ENCODE measurements at regions not wholly inside any gene's neighbourhood (a gene's known extent, or its start where the extent isn't known, plus 50 kb on each side); places are given as distances from the start of the nearest gene placed in this dataset.

DNA sequence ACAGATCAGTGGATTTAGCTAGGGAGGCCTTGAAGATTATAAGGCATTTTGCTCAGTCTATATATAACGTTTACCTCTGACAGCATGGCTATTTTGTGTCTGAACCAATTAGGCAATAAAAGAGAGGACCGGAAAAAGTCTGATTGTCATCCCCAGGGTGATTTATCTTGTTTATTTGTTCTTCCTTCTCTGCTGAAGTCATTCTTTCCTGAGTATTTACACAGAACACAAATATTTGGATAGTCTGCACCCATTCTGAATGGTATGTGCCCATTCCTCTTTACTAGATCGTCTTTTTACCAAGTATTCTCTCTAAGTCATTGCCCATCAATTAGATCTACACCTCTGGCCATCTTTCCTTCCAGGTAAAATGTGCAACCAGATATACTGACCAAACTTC lies 1602.9 kb downstream of the KCNT2 start:
- ATAC-seq (ENCODE audit: low read depth) = no peak
- Histone ChIP-seq H3K27ac (ENCODE audit: poor library complexity, severe bottlenecking) (no peak overlapping the region), H3K4me1 (ENCODE audit: insufficient read depth, poor library complexity, severe bottlenecking) (no peaks in the 10 kb centered on the region), H3K27me3 (ENCODE audit: insufficient read depth, poor library complexity, severe bottlenecking) (no peaks in the 10 kb centered on the region), H3K4me3 (ENCODE audit: severe bottlenecking) (no peak overlapping the region), H3K9me3 (ENCODE audit: severe bottlenecking) (no peaks in the 10 kb centered on the region), H3K36me3 (ENCODE audit: low read depth) (no peaks in the 10 kb centered on the region)
- TF ChIP-seq CTCF (IDR thresholded peaks at IDR 0.05; ENCODE audit: poor library complexity, severe bottlenecking) = no peak
- no peak for DNase-seq (ENCODE audit: low spot score)

DNA sequence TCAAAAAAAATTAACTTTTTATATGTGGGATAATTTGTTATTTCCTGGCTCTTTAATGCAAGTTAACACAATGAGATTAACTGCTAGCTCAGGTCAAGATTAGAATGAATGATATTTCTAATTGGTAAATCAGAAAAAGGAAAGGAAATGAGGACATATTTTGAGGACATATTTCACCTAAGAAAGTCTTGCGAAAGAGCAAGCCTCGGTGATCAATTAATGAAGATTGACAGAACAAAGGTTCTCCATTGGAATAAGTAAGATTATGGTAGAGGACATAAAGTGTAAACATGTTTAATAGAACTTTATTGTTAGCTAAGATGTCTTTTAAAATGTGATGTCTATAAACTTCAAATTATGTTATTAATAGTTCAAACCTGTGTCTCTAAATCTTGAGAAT lies 1617.8 kb downstream of the KCNT2 start:
- ATAC-seq (ENCODE audit: low read depth) = no peak
- no peak for TF ChIP-seq CTCF (IDR thresholded peaks at IDR 0.05; ENCODE audit: poor library complexity, severe bottlenecking)
- Histone ChIP-seq H3K4me1 (ENCODE audit: insufficient read depth, poor library complexity, severe bottlenecking) (no peaks in the 10 kb centered on the region), H3K27me3 (ENCODE audit: insufficient read depth, poor library complexity, severe bottlenecking) (no peaks in the 10 kb centered on the region), H3K9me3 (ENCODE audit: severe bottlenecking) (no peaks in the 10 kb centered on the region), H3K27ac (ENCODE audit: poor library complexity, severe bottlenecking) (no peak overlapping the region), H3K36me3 (ENCODE audit: low read depth) (no peaks in the 10 kb centered on the region), H3K4me3 (ENCODE audit: severe bottlenecking) (no peak overlapping the region)
- no peak for DNase-seq (ENCODE audit: low spot score)

- Histone ChIP-seq H3K27me3 (ENCODE audit: insufficient read depth, poor library complexity, severe bottlenecking) (no peaks in the 10 kb centered on the region), H3K36me3 (ENCODE audit: low read depth) (no peaks in the 10 kb centered on the region), H3K27ac (ENCODE audit: poor library complexity, severe bottlenecking) (no peak overlapping the region), H3K4me1 (ENCODE audit: insufficient read depth, poor library complexity, severe bottlenecking) (no peaks in the 10 kb centered on the region), H3K4me3 (ENCODE audit: severe bottlenecking) (no peak overlapping the region), H3K9me3 (ENCODE audit: severe bottlenecking) (no peaks in the 10 kb centered on the region)
- TF ChIP-seq CTCF (IDR thresholded peaks at IDR 0.05; ENCODE audit: poor library complexity, severe bottlenecking) = no peak
- ATAC-seq (ENCODE audit: low read depth) (no peak), DNase-seq (ENCODE audit: low spot score) (no peak)
These were observed 1632.3 kb downstream of the KCNT2 start for GRCh38 chr1:194975913-194976312.

GRCh38 chr1:194968916-194969315 lies 1639.3 kb downstream of the KCNT2 start:
- no peak for TF ChIP-seq CTCF (IDR thresholded peaks at IDR 0.05; ENCODE audit: poor library complexity, severe bottlenecking)
- DNase-seq (ENCODE audit: low spot score) = no peak
- no peak overlapping the region for H3K27ac ChIP-seq (ENCODE audit: poor library complexity, severe bottlenecking)
- H3K4me1 ChIP-seq (ENCODE audit: insufficient read depth, poor library complexity, severe bottlenecking) = no peaks in the 10 kb centered on the region
- no peak for ATAC-seq (ENCODE audit: low read depth)
- no peaks in the 10 kb centered on the region for H3K27me3 ChIP-seq (ENCODE audit: insufficient read depth, poor library complexity, severe bottlenecking)
- H3K36me3 ChIP-seq (ENCODE audit: low read depth) = no peaks in the 10 kb centered on the region
- H3K4me3 ChIP-seq (ENCODE audit: severe bottlenecking) = no peak overlapping the region
- H3K9me3 ChIP-seq (ENCODE audit: severe bottlenecking) = no peaks in the 10 kb centered on the region

- no peaks in the 10 kb centered on the region for H3K27me3 ChIP-seq (ENCODE audit: insufficient read depth, poor library complexity, severe bottlenecking)
- DNase-seq (ENCODE audit: low spot score) (no peak), ATAC-seq (ENCODE audit: low read depth) (no peak)
- no peaks in the 10 kb centered on the region for H3K9me3 ChIP-seq (ENCODE audit: severe bottlenecking)
- no peak for TF ChIP-seq CTCF (IDR thresholded peaks at IDR 0.05; ENCODE audit: poor library complexity, severe bottlenecking)
- H3K27ac ChIP-seq (ENCODE audit: poor library complexity, severe bottlenecking) = no peak overlapping the region
- H3K4me1 ChIP-seq (ENCODE audit: insufficient read depth, poor library complexity, severe bottlenecking) = no peaks in the 10 kb centered on the region
- H3K36me3 ChIP-seq (ENCODE audit: low read depth) = no peaks in the 10 kb centered on the region
- H3K4me3 ChIP-seq (ENCODE audit: severe bottlenecking) = no peak overlapping the region
These were observed 1648.4 kb downstream of the KCNT2 start for GRCh38 chr1:194959795-194960194.

All from RWPE2 (cell line).